GM21786 (cell line): ENCODE measurements at regions not wholly inside any gene's neighbourhood (a gene's known extent, or its start where the extent isn't known, plus 50 kb on each side); places are given as distances from the start of the nearest gene placed in this dataset.
"Not testable (repeated sequence)": the region's sequence is repeated elsewhere in the genome, so short reads cannot be mapped to it uniquely, and the experiment has no call there.

Experiments
- ATAC-seq: cut with Tn5 transposase; IDR thresholded peaks from one replicate; pipeline ENCODE4 v1.9.1; 2021; ENCODE audit not compliant: unreplicated experiment

- no peak for ATAC-seq
Measured at GRCh38 chr9:86585422-86586143, 231.4 kb upstream of the TUT7 start.

- no peak for ATAC-seq
Measured at GRCh38 chr9:86580688-86581087, 226.5 kb upstream of the TUT7 start.

- ATAC-seq = no peak
Measured at GRCh38 chr9:86578722-86579121, 224.5 kb upstream of the TUT7 start.

- ATAC-seq = no peak
Measured at GRCh38 chr9:86577420-86578333, 223.5 kb upstream of the TUT7 start.

- no peak for ATAC-seq
Measured at GRCh38 chr9:86575825-86576525, 221.8 kb upstream of the TUT7 start.

- no peak for ATAC-seq
Measured at GRCh38 chr9:86575137-86575536, 220.9 kb upstream of the TUT7 start.

DNA sequence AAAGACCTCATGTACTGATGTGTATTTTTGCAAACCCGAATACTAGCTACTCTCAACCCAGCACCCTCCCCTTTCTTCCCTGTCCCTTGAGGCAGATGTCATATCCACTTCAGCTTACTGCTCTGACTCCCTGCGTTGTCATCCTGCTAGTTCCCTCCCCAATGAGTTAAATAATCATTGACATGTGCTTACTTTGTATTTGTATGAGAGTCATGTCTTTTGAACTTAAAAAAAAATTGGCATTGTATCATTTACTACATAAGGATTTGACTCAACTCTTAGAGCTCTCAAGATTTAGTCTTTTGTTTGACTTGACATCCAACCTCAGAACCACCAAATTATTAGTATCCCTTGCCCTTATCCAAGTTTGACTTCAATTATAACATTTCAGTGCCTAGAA, 219.7 kb upstream of the TUT7 start:
- no peak for ATAC-seq

DNA sequence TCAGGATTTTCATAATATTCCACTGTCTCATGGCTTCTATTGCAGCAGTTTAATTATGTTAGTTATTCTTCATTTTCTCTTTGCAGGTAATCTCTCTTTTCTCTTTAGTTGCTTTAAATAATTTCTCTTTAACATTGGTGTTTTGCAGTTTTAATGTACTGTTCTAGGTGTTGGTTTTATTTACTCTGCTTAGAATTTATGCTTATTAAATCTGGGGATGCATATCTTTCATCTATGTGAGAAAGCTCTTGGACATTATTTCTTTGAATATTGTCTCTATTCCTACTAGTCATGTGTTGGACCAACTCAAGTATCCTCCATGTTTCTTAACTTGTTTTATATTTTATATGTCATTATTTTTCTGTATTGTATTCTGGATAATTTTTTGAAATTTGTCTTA, 218.7 kb upstream of the TUT7 start:
- no peak for ATAC-seq

- not testable (repeated sequence) for ATAC-seq
Measured at GRCh38 chr9:86565603-86566002, 211.4 kb upstream of the TUT7 start.

DNA sequence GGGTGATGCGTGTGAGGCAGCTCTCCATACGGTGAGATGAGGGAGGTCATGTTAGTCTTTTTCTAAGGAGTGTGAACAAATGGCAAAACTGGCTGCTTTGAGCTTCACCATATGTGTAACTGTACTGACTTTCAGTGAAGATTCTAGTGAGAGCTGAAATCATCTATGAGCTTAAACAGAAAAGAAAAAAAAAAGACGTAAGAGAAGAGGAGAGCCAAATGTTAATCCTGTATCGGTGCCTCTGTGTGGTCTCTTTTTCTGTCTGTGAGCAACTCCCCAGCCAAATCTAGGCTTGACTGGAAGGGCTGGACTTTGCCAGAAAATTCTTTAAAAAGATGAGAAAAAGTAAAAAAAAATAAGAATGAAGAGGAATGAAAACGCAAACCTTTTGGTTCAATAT, 209.7 kb upstream of the TUT7 start:
- ATAC-seq = no peak

- ATAC-seq = no peak
Measured at GRCh38 chr9:86563350-86563749, 209.1 kb upstream of the TUT7 start.

DNA sequence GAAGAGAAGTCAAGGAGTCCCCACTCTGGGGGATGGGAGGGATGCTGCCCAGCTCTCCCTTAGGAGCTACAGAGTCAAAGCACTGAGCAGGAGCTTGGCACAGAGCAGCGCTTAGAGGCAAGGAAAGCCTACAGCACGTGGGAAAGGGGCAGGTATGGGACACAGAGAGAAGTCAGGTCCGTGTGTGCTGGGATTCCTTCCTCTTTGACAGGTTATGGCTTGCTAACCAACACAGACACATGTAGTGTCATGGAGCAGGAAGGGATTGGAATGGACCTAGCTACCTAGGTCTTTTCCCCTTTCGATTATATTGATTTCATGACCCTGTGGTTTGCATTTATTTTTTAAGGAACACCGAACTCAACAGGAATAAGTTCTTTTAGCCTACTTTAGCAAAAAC, 208.5 kb upstream of the TUT7 start:
- no peak for ATAC-seq

- no peak for ATAC-seq
Measured at GRCh38 chr9:86557918-86558317, 203.7 kb upstream of the TUT7 start.

DNA sequence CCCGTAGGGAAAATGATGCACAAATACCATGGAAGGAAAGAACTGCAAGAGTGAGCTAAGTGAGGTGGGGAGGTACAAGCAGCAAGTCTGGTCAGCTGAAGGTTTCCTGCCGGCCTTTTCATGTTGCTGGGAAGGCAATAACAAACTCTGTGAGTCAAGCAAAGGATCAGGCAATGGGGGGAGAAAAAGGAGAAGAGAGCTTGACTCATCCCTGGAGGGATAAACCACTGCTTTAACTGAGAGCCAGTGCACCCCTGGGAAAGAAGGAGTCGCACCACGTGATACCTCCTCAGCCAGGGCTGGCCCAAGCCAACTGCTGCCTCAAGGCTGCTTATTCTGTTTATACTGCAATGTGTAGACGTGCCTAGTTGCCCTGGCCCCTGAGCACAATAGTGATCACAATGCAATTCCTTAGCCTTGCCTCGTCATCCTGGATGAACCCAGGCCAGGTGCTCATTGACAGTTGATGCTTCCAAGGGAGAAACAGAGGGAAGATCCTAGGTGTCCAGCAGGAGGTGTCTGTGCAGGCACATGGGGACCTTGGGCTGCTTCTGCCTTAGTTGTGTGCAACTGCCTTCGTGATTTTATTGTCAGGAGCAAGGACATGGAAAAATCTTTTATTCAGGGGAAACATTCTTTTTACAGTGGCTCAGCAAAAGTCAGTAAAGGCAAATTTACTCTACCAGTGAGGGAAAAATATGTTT, 203.0 kb upstream of the TUT7 start:
- ATAC-seq = no peak

- no peak for ATAC-seq
Measured at GRCh38 chr9:86555661-86556060, 201.5 kb upstream of the TUT7 start.

DNA sequence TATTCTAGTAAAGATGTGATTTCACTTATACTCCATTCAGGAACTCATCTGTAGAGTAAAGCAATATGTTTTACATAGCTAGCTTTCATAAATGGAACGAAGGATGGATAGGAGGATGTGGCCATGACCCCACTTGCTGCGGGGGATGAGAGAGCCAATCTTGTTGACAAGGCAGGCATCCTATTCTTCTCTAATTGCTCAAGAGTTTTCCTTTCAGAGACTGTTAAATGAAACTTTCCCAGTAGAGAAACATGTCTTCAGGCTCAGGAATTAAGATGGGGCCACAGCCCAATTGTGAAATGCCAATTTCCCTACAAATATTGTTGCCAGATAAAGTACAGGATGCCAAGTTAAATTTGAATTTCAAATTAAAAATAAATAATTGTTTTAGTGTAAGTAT, 196.2 kb upstream of the TUT7 start:
- ATAC-seq = no peak

DNA sequence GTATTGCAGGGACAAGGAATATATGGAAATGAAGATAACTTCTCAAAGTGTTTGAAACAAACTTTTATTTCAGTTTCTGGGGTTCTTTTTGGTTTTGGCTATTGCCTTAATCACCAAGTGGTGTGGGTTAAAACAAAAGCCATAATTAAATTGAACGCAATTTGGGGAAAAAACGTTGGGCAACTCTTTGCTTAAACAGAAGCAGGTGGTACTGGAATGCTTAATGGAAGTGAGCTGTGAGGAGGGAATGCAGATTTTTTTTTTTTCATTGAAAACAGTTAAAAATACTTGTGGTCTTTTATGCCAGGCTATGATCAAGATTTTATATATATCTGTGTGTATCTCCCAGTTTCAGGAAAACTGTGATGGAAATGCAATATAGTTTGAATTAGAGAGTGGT, 195.7 kb upstream of the TUT7 start:
- ATAC-seq = no peak

DNA sequence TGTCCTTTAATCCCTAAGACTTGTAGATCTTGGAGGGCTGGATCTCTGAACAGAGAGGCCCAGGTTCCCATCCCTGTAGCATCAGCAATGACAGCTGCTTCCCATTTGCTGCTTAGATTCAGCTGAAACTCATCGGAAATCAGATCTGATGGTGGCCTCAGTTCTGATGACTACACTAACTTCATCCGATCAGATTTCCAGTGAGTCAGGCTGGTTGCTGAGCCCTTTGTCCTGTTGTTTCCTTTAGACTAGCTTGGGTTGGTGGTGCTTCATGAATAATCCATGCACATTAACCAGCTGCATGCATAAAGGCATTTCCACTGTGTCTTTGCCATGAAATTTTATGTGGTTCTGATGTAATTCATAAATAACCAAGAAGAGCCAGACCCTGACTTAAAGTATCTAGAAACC, 195.2 kb upstream of the TUT7 start:
- ATAC-seq = no peak

DNA sequence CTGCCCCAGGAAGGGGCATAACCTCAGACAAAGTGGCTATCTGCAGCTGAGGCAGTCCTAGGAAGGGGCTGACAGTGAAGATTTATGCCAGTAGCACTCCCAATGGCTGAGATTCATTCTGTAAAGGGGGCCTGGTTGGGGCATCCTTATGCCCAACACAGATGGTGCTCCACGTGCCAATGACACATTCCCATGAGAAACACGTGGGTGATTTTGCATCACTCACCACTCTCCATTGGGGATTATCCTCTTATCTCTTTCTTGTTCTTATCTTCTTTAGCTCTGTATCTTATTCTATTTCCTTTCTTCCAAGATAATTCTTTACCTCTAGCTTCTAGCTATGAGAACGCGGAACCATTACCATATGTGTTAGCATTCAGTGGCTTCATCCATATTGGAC, 194.0 kb upstream of the TUT7 start:
- no peak for ATAC-seq

DNA sequence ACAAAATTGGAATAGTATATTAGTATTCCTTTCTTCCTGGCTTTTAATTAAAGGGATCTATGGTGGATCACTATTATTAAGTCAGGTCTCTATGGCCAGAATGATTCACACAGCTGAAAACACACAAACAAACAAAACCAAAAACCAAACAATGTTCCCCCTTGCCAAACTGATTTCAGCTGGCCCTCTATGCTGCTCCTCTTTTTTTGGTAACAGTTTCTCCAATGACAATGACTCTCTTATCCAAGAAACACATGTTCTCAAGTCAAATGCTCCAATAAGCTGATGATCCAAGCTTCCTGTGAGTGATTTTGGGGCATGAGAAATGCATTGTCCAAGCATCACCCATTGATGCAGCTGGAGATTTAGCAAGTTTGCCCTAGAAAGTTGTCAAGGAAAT, 193.4 kb upstream of the TUT7 start:
- ATAC-seq = no peak

GRCh38 chr9:86546712-86547111, 192.5 kb upstream of the TUT7 start:
- ATAC-seq = no peak
